Caco-2 (cell line): ENCODE measurements at regions not wholly inside any gene's neighbourhood (a gene's known extent, or its start where the extent isn't known, plus 50 kb on each side); places are given as distances from the start of the nearest gene placed in this dataset.

Experiments used
- BruUV-seq: library from RNA; stranded (reverse); fragments of 400-500 nt; replicated peaks from 2 replicates; lab custom pipeline; 2021; lab: Mats Ljungman, UMichigan
- CTCF ChIA-PET: fragments of 300-600 bp; sonication (Branson Sonifier 250); formaldehyde crosslinking; loops from one replicate; lab custom pipeline; 2022; ENCODE audit warnings: antibody characterized with exemption; lab: Charles Lee
- POLR2A ChIA-PET: fragments of 300-600 bp; sonication (Branson Sonifier 250); formaldehyde crosslinking; loops from one replicate; lab custom pipeline; 2022; ENCODE audit warnings: antibody characterized with exemption; lab: Charles Lee
- DNase-seq, 2 experiments: peaks; one replicate each; pipeline versions ENCODE4 v3.0.0 to v3.0.0-alpha.2; 2020 to 2022
- H3K27me3 ChIP-seq: replicated peaks from 2 replicates; pipeline ENCODE4 v1.6.0; 2011; ENCODE audit warnings: low read length; ENCODE audit not compliant: control insufficient read depth, insufficient read depth
- H3K36me3 ChIP-seq: 2 replicates; pipeline ENCODE4 v1.5.1; 2011; ENCODE audit warnings: low read length; ENCODE audit not compliant: control insufficient read depth, insufficient read depth
- H3K4me1 ChIP-seq: fragments of 250-450 bp; sonication (Bioruptor Pico); 2 replicates; pipeline ENCODE4 v1.5.1; 2020; ENCODE audit warnings: mild to moderate bottlenecking
- H3K4me3 ChIP-seq: 2 replicates; pipeline ENCODE4 v1.5.1; 2011; ENCODE audit warnings: low read depth, mild to moderate bottlenecking, control low read depth, low read length
- H3K9me3 ChIP-seq: fragments of 250-450 bp; sonication (Bioruptor Pico); 2 replicates; pipeline ENCODE4 v1.5.1; 2020; ENCODE audit warnings: mild to moderate bottlenecking, moderate library complexity
- H3K27ac Mint-ChIP-seq: one replicate; pipeline ENCODE4 v1.8.0; 2022; ENCODE audit warnings: mixed read lengths; ENCODE audit not compliant: unreplicated experiment
- H3K27me3 Mint-ChIP-seq: one replicate; pipeline ENCODE4 v1.8.0; 2022; ENCODE audit warnings: mixed read lengths; ENCODE audit not compliant: insufficient read depth, unreplicated experiment
- H3K36me3 Mint-ChIP-seq: one replicate; pipeline ENCODE4 v1.8.0; 2022; ENCODE audit warnings: mild to moderate bottlenecking, mixed read lengths; ENCODE audit not compliant: insufficient read depth, unreplicated experiment
- H3K4me1 Mint-ChIP-seq: one replicate; pipeline ENCODE4 v1.8.0; 2022; ENCODE audit warnings: low read depth, mixed read lengths; ENCODE audit not compliant: unreplicated experiment
- H3K4me3 Mint-ChIP-seq: one replicate; pipeline ENCODE4 v1.8.0; 2022; ENCODE audit warnings: mild to moderate bottlenecking, moderate library complexity, mixed read lengths; ENCODE audit not compliant: unreplicated experiment
- H3K9me3 Mint-ChIP-seq: one replicate; pipeline ENCODE4 v1.8.0; 2022; ENCODE audit warnings: mixed read lengths; ENCODE audit not compliant: unreplicated experiment
- CTCF ChIP-seq, 2 experiments: fragments of 200-600 bp in 1 of 2; IDR thresholded peaks; 1 replicate in 1 of 2; 2 replicates in 1 of 2; pipeline versions ENCODE4 v1.5.1 to v1.8.0; 2011 to 2022; ENCODE audit warnings: antibody characterized with exemption in 1 of 2, control low read depth in 1 of 2, inconsistent platforms in 1 of 2, low read depth in 1 of 2, low read length in 1 of 2, mild to moderate bottlenecking in 1 of 2, moderate library complexity in 1 of 2; ENCODE audit not compliant: insufficient read depth in 1 of 2, severe bottlenecking in 1 of 2, unreplicated experiment in 1 of 2
- intact Hi-C: fragments of 100-400 bp; cut with micrococcal nuclease; formaldehyde crosslinking; loops from one replicate; pipeline ENCODE4 v1.10.0; 2022; ENCODE audit not compliant: unreplicated experiment

- no peak for TF ChIP-seq CTCF (IDR thresholded peaks at IDR 0.05; ENCODE audit: insufficient read depth in 1 of 2, low read depth in 1 of 2, low read length in 1 of 2, severe bottlenecking in 1 of 2, unreplicated experiment in 1 of 2)
- no peaks in the 10 kb centered on the region for H3K4me1 Mint-ChIP-seq
- H3K27me3 Mint-ChIP-seq = peaks cover 33% of the 10 kb centered on the region
- intact Hi-C loops = no loop called here
- Histone ChIP-seq H3K27me3 (no peaks in the 10 kb centered on the region; the same call in none of the 2 replicates), H3K9me3 (no peaks in the 10 kb centered on the region), H3K4me1 (no peaks in the 10 kb centered on the region), H3K4me3 (no peak overlapping the region), H3K36me3 (no peaks in the 10 kb centered on the region)
- CTCF ChIA-PET = interaction anchor here (1.3 kb wide), 1 partner anchor 9 kb away, joined by 3 read pairs; no protein-coding TSS in a partner anchor
- H3K4me3 Mint-ChIP-seq = no peak overlapping the region
- H3K36me3 Mint-ChIP-seq = no peaks in the 10 kb centered on the region
- no TSS peak for BruUV-seq
- H3K9me3 Mint-ChIP-seq = no peaks in the 10 kb centered on the region
- POLR2A ChIA-PET = no interaction called here
- no peak for DNase-seq
- no peak overlapping the region for H3K27ac Mint-ChIP-seq
These were observed 250.0 kb downstream of the LRFN2 start for GRCh38 chr6:40336940-40337760.

GRCh38 chr6:40336296-40336695 is 250.9 kb downstream of the LRFN2 start:
- POLR2A ChIA-PET = no interaction called here
- intact Hi-C loops = no loop called here
- no peaks in the 10 kb centered on the region for H3K4me1 Mint-ChIP-seq
- H3K27me3 Mint-ChIP-seq = peaks cover 33% of the 10 kb centered on the region
- Histone ChIP-seq H3K36me3 (no peaks in the 10 kb centered on the region), H3K9me3 (no peaks in the 10 kb centered on the region), H3K4me3 (no peak overlapping the region), H3K4me1 (no peaks in the 10 kb centered on the region), H3K27me3 (no peaks in the 10 kb centered on the region; the same call in none of the 2 replicates)
- H3K27ac Mint-ChIP-seq = no peak overlapping the region
- no peak for DNase-seq
- TF ChIP-seq CTCF (IDR thresholded peaks at IDR 0.05; ENCODE audit: insufficient read depth in 1 of 2, low read depth in 1 of 2, low read length in 1 of 2, severe bottlenecking in 1 of 2, unreplicated experiment in 1 of 2) = no peak
- no peak overlapping the region for H3K4me3 Mint-ChIP-seq
- no peaks in the 10 kb centered on the region for H3K9me3 Mint-ChIP-seq
- H3K36me3 Mint-ChIP-seq = no peaks in the 10 kb centered on the region
- no TSS peak for BruUV-seq
- CTCF ChIA-PET = interaction anchor here (0.7 to 1.3 kb wide), 2 partner anchors 8 to 233 kb away, joined by 3 read pairs; no protein-coding TSS in a partner anchor

- no peaks in the 10 kb centered on the region for H3K9me3 ChIP-seq
- intact Hi-C loops = no loop called here
- no peaks in the 10 kb centered on the region for H3K36me3 Mint-ChIP-seq
- H3K4me1 Mint-ChIP-seq = no peaks in the 10 kb centered on the region
- POLR2A ChIA-PET = no interaction called here
- peaks cover 38% of the 10 kb centered on the region for H3K27me3 Mint-ChIP-seq
- no peak for DNase-seq
- no peaks in the 10 kb centered on the region for H3K36me3 ChIP-seq
- TF ChIP-seq CTCF (IDR thresholded peaks at IDR 0.05; ENCODE audit: insufficient read depth in 1 of 2, low read depth in 1 of 2, low read length in 1 of 2, severe bottlenecking in 1 of 2, unreplicated experiment in 1 of 2) = no peak
- CTCF ChIA-PET = interaction anchor here (0.6 kb wide), 1 partner anchor 261 kb away, joined by 3 read pairs; no protein-coding TSS in a partner anchor
- H3K27me3 ChIP-seq = no peaks in the 10 kb centered on the region; the same call in none of the 2 replicates
- H3K4me3 ChIP-seq = no peak overlapping the region
- no peak overlapping the region for H3K4me3 Mint-ChIP-seq
- H3K4me1 ChIP-seq = no peaks in the 10 kb centered on the region
- BruUV-seq = no TSS peak
- no peak overlapping the region for H3K27ac Mint-ChIP-seq
- H3K9me3 Mint-ChIP-seq = no peaks in the 10 kb centered on the region
These were observed 252.5 kb downstream of the LRFN2 start for GRCh38 chr6:40334496-40335270.
